ENCODE measurements at regions not wholly inside any gene's neighbourhood (a gene's known extent, or its start where the extent isn't known, plus 50 kb on each side); places are given as distances from the start of the nearest gene placed in this dataset.

GRCh38 chr2:180716186-180717180 lies 263.9 kb upstream of the UBE2E3 start:
- no peaks in the 10 kb centered on the region for H3K4me1 ChIP-seq (replicated peaks)
- no peaks in the 10 kb centered on the region for H3K27me3 ChIP-seq (replicated peaks)
- no peaks in the 10 kb centered on the region for H3K36me3 ChIP-seq
- peaks cover 7% of the 10 kb centered on the region for H3K9me3 ChIP-seq (replicated peaks)
- DNase-seq (ENCODE audit: low read depth in 1 of 2, low spot score in 2 of 2): no peak
- no peak overlapping the region for H3K27ac ChIP-seq
- no peak overlapping the region for H3K4me3 ChIP-seq

GRCh38 chr2:180715044-180715443 lies 265.4 kb upstream of the UBE2E3 start:
- Histone ChIP-seq H3K36me3 (no peaks in the 10 kb centered on the region), H3K4me3 (no peak overlapping the region), H3K9me3 (replicated peaks) (peaks cover 7% of the 10 kb centered on the region), H3K27me3 (replicated peaks) (no peaks in the 10 kb centered on the region), H3K27ac (no peak overlapping the region), H3K4me1 (replicated peaks) (no peaks in the 10 kb centered on the region)
- no peak for DNase-seq (ENCODE audit: low read depth in 1 of 2, low spot score in 2 of 2)

- Histone ChIP-seq H3K4me1 (replicated peaks) (peaks cover 7% of the 10 kb centered on the region; the same call in 1 of the 2 replicates), H3K27ac (no peak overlapping the region), H3K4me3 (no peak overlapping the region), H3K36me3 (no peaks in the 10 kb centered on the region), H3K27me3 (replicated peaks) (no peaks in the 10 kb centered on the region), H3K9me3 (replicated peaks) (peaks cover 7% of the 10 kb centered on the region; the same call in 1 of the 2 replicates)
- DNase-seq (ENCODE audit: low read depth in 1 of 2, low spot score in 2 of 2): no peak
Observed at GRCh38 chr2:180709392-180710145, 270.8 kb upstream of the UBE2E3 start.

- H3K4me3 ChIP-seq: no peak overlapping the region
- H3K4me1 ChIP-seq (replicated peaks): peaks cover 7% of the 10 kb centered on the region; the same call in 1 of the 2 replicates
- H3K27ac ChIP-seq: no peak overlapping the region
- no peaks in the 10 kb centered on the region for H3K36me3 ChIP-seq
- peaks cover 4% of the 10 kb centered on the region; the same call in 1 of the 2 replicates for H3K9me3 ChIP-seq (replicated peaks)
- DNase-seq (ENCODE audit: low read depth in 1 of 2, low spot score in 2 of 2): no peak
- H3K27me3 ChIP-seq (replicated peaks): no peaks in the 10 kb centered on the region
Observed at GRCh38 chr2:180707884-180708205, 272.6 kb upstream of the UBE2E3 start.

- Histone ChIP-seq H3K27ac (no peak overlapping the region), H3K4me1 (replicated peaks) (peaks cover 7% of the 10 kb centered on the region; the same call in 1 of the 2 replicates), H3K9me3 (replicated peaks) (no peaks in the 10 kb centered on the region), H3K4me3 (no peak overlapping the region), H3K36me3 (no peaks in the 10 kb centered on the region), H3K27me3 (replicated peaks) (no peaks in the 10 kb centered on the region)
- DNase-seq (ENCODE audit: low read depth in 1 of 2, low spot score in 2 of 2): no peak
Observed at GRCh38 chr2:180707175-180707883, 273.1 kb upstream of the UBE2E3 start.

- no peak overlapping the region for H3K4me3 ChIP-seq
Observed at GRCh38 chr2:180706694-180707093, 273.7 kb upstream of the UBE2E3 start.

GRCh38 chr2:180705551-180705950 lies 274.9 kb upstream of the UBE2E3 start:
- no peaks in the 10 kb centered on the region for H3K36me3 ChIP-seq
- DNase-seq (ENCODE audit: low read depth in 1 of 2, low spot score in 2 of 2): no peak
- H3K9me3 ChIP-seq (replicated peaks): no peaks in the 10 kb centered on the region
- peaks cover 7% of the 10 kb centered on the region; the same call in 1 of the 2 replicates for H3K4me1 ChIP-seq (replicated peaks)
- H3K4me3 ChIP-seq: no peak overlapping the region
- H3K27me3 ChIP-seq (replicated peaks): no peaks in the 10 kb centered on the region
- no peak overlapping the region for H3K27ac ChIP-seq

More at GRCh38 chr2:180706694-180707093, 273.7 kb upstream of the UBE2E3 start:
- no peak overlapping the region for H3K27ac ChIP-seq
- peaks cover 7% of the 10 kb centered on the region; the same call in 1 of the 2 replicates for H3K4me1 ChIP-seq (replicated peaks)
- no peak for DNase-seq (ENCODE audit: low read depth in 1 of 2, low spot score in 2 of 2)
- H3K27me3 ChIP-seq (replicated peaks): no peaks in the 10 kb centered on the region
- no peaks in the 10 kb centered on the region for H3K9me3 ChIP-seq (replicated peaks)
- H3K36me3 ChIP-seq: no peaks in the 10 kb centered on the region

GRCh38 chr2:180705122-180705521 lies 275.3 kb upstream of the UBE2E3 start:
- Histone ChIP-seq H3K9me3 (replicated peaks) (no peaks in the 10 kb centered on the region), H3K27me3 (replicated peaks) (no peaks in the 10 kb centered on the region), H3K27ac (no peak overlapping the region), H3K4me3 (no peak overlapping the region), H3K4me1 (replicated peaks) (peaks cover 7% of the 10 kb centered on the region; the same call in 1 of the 2 replicates), H3K36me3 (no peaks in the 10 kb centered on the region)
- no peak for DNase-seq (ENCODE audit: low read depth in 1 of 2, low spot score in 2 of 2)

GRCh38 chr2:180699657-180700361 lies 280.6 kb upstream of the UBE2E3 start:
- H3K27me3 ChIP-seq (replicated peaks): no peaks in the 10 kb centered on the region
- peaks cover under 1% of the 10 kb centered on the region; the same call in 1 of the 2 replicates for H3K4me1 ChIP-seq (replicated peaks)
- H3K4me3 ChIP-seq: no peak overlapping the region
- no peaks in the 10 kb centered on the region for H3K9me3 ChIP-seq (replicated peaks)
- DNase-seq (ENCODE audit: low read depth in 1 of 2, low spot score in 2 of 2): no peak
- H3K27ac ChIP-seq: no peak overlapping the region
- no peaks in the 10 kb centered on the region for H3K36me3 ChIP-seq

GRCh38 chr2:180698668-180699067 lies 281.7 kb upstream of the UBE2E3 start:
- DNase-seq (ENCODE audit: low read depth in 1 of 2, low spot score in 2 of 2): no peak
- Histone ChIP-seq H3K27me3 (replicated peaks) (no peaks in the 10 kb centered on the region), H3K9me3 (replicated peaks) (no peaks in the 10 kb centered on the region), H3K4me1 (replicated peaks) (no peaks in the 10 kb centered on the region), H3K4me3 (no peak overlapping the region), H3K27ac (no peak overlapping the region), H3K36me3 (no peaks in the 10 kb centered on the region)

GRCh38 chr2:180695586-180696401 lies 284.6 kb upstream of the UBE2E3 start:
- H3K27ac ChIP-seq: no peak overlapping the region
- H3K36me3 ChIP-seq: no peaks in the 10 kb centered on the region
- no peak for DNase-seq (ENCODE audit: low read depth in 1 of 2, low spot score in 2 of 2)
- no peaks in the 10 kb centered on the region for H3K27me3 ChIP-seq (replicated peaks)
- H3K4me3 ChIP-seq: no peak overlapping the region
- H3K9me3 ChIP-seq (replicated peaks): no peaks in the 10 kb centered on the region
- no peaks in the 10 kb centered on the region for H3K4me1 ChIP-seq (replicated peaks)
